A549 (cell line): ENCODE measurements at regions not wholly inside any gene's neighbourhood (a gene's known extent, or its start where the extent isn't known, plus 50 kb on each side); places are given as distances from the start of the nearest gene placed in this dataset.

ENCODE experiments used
- EHMT2 ChIP-seq: fragments of 200-600 bp; sonication (generic); IDR thresholded peaks from 2 replicates; pipeline ENCODE4 v1.6.1; 2016; ENCODE audit warnings: antibody characterized with exemption, low read depth, mild to moderate bottlenecking, moderate library complexity
- EP300 ChIP-seq, 2 experiments: fragments of >200 bp; sonication (Bioruptor Twin); formaldehyde crosslinking; IDR thresholded peaks; 2 replicates in 1 of 2; 3 replicates in 1 of 2; pipeline ENCODE4 v1.6.1; 2016 to 2017
- RFX5 ChIP-seq: fragments of 450-650 bp; IDR thresholded peaks from 2 replicates; pipeline ENCODE4 v1.7.1; 2014; ENCODE audit warnings: antibody characterized with exemption, mild to moderate bottlenecking, moderate library complexity
- RNF2 ChIP-seq: fragments of 200-600 bp; sonication (generic); IDR thresholded peaks from 2 replicates; pipeline ENCODE4 v1.6.1; 2016; ENCODE audit warnings: low read depth, mild to moderate bottlenecking, antibody characterized with exemption, moderate library complexity, borderline replicate concordance
- USF2 ChIP-seq: fragments of 450-650 bp; IDR thresholded peaks from 2 replicates; pipeline ENCODE4 v1.6.1; 2014; ENCODE audit warnings: antibody characterized with exemption

DNA sequence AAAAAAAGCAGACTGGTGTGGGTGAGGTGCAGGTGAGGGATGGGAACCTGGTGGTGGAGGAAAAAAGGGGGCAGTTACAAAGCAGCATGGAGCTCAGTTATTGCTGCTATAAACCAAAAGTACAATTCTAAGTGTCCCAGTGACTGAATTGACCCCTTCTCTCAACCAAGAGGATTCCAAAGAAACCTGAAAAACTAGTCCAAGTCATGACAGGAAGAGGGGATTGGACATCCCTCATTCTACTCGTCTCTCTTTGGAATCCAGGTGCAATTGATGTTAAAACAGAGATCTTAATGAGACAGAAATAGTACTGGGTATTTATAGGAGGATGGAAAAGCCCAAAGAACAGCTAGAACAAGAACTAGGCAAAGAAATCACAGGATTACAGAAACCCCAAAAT, 322.3 kb upstream of the IGFBP3 start:
- TF ChIP-seq RNF2 (no peak), RFX5 (no peak), USF2 (no peak), EHMT2 (no peak), EP300 (IDR thresholded peaks at IDR 0.05) (no peak)
